H9 (cell line): ENCODE measurements at regions not wholly inside any gene's neighbourhood (a gene's known extent, or its start where the extent isn't known, plus 50 kb on each side); places are given as distances from the start of the nearest gene placed in this dataset.
"Not testable (repeated sequence)": the region's sequence is repeated elsewhere in the genome, so short reads cannot be mapped to it uniquely, and the experiment has no call there.

ENCODE experiments used
- DNase-seq: peaks from one replicate; pipeline ENCODE4 v3.0.0-alpha.2; 2017
- H2AFZ ChIP-seq: one replicate; pipeline ENCODE4 v1.6.1; 2013; ENCODE audit warnings: mild to moderate bottlenecking, low read length, control low read depth, moderate library complexity
- H2AK5ac ChIP-seq: 2 replicates; pipeline ENCODE4 v1.6.1; 2013; ENCODE audit warnings: low read length, control low read depth, mixed read lengths; ENCODE audit not compliant: insufficient read length
- H2BK120ac ChIP-seq: one replicate; pipeline ENCODE4 v1.6.1; 2013; ENCODE audit warnings: low read depth, mild to moderate bottlenecking, low read length, control low read depth, inconsistent platforms; ENCODE audit not compliant: poor library complexity, severe bottlenecking
- H2BK12ac ChIP-seq: 2 replicates; pipeline ENCODE4 v1.6.1; 2013; ENCODE audit warnings: low read length, control low read depth, mixed read lengths, low read depth; ENCODE audit not compliant: insufficient read length
- H2BK15ac ChIP-seq: 2 replicates; pipeline ENCODE4 v1.6.1; 2013; ENCODE audit warnings: low read depth, low read length, control low read depth
- H2BK20ac ChIP-seq: one replicate; pipeline ENCODE4 v1.6.1; 2013; ENCODE audit warnings: low read depth, mild to moderate bottlenecking, low read length, control low read depth, inconsistent platforms; ENCODE audit not compliant: poor library complexity, severe bottlenecking
- H2BK5ac ChIP-seq: 2 replicates; pipeline ENCODE4 v1.6.1; 2013; ENCODE audit warnings: low read length, control low read depth, mixed read lengths; ENCODE audit not compliant: insufficient read length
- H3K14ac ChIP-seq: 2 replicates; pipeline ENCODE4 v1.6.1; 2013; ENCODE audit warnings: low read length, control low read depth; ENCODE audit not compliant: insufficient read depth
- H3K18ac ChIP-seq: 2 replicates; pipeline ENCODE4 v1.6.1; 2013; ENCODE audit warnings: low read depth, mild to moderate bottlenecking, mixed read lengths, low read length, control low read depth; ENCODE audit not compliant: insufficient read length
- H3K23ac ChIP-seq: 2 replicates; pipeline ENCODE4 v1.6.1; 2013; ENCODE audit warnings: low read length, control low read depth, mixed read lengths, low read depth; ENCODE audit not compliant: insufficient read length
- H3K23me2 ChIP-seq: 2 replicates; pipeline ENCODE4 v1.6.1; 2013; ENCODE audit warnings: low read depth, mild to moderate bottlenecking, mixed read lengths, low read length, control low read depth; ENCODE audit not compliant: insufficient read length, poor library complexity, severe bottlenecking
- H3K27ac ChIP-seq: 2 replicates; pipeline ENCODE4 v1.5.1; 2013; ENCODE audit warnings: low read length, control low read depth, mixed read lengths, low read depth; ENCODE audit not compliant: insufficient read length
- H3K27me3 ChIP-seq: 2 replicates; pipeline ENCODE4 v1.6.1; 2013; ENCODE audit warnings: low read length, control low read depth, inconsistent platforms; ENCODE audit not compliant: insufficient read depth
- H3K4ac ChIP-seq: 2 replicates; pipeline ENCODE4 v1.6.1; 2013; ENCODE audit warnings: low read depth, mild to moderate bottlenecking, control low read depth, inconsistent platforms, low read length, moderate library complexity
- H3K4me1 ChIP-seq: 2 replicates; pipeline ENCODE4 v1.6.1; 2013; ENCODE audit warnings: low read length, control low read depth, inconsistent platforms; ENCODE audit not compliant: insufficient read depth
- H3K4me2 ChIP-seq: 2 replicates; pipeline ENCODE4 v1.6.1; 2013; ENCODE audit warnings: low read length, control low read depth, mixed read lengths; ENCODE audit not compliant: insufficient read length, insufficient read depth
- H3K56ac ChIP-seq: 2 replicates; pipeline ENCODE4 v1.6.1; 2013; ENCODE audit warnings: low read depth, mild to moderate bottlenecking, mixed read lengths, low read length, control low read depth; ENCODE audit not compliant: insufficient read length
- H3K79me1 ChIP-seq: 2 replicates; pipeline ENCODE4 v1.6.1; 2013; ENCODE audit warnings: low read depth, mild to moderate bottlenecking, moderate library complexity, low read length, control low read depth, inconsistent platforms; ENCODE audit not compliant: insufficient read depth, poor library complexity, severe bottlenecking
- H3K79me2 ChIP-seq: 2 replicates; pipeline ENCODE4 v1.6.1; 2013; ENCODE audit warnings: low read length, control low read depth, inconsistent platforms; ENCODE audit not compliant: insufficient read depth
- H3K9ac ChIP-seq: 2 replicates; pipeline ENCODE4 v1.6.1; 2013; ENCODE audit warnings: low read length, control low read depth, mixed read lengths; ENCODE audit not compliant: insufficient read length; ENCODE audit errors: extremely low read depth
- H3K9me3 ChIP-seq: one replicate; pipeline ENCODE4 v1.6.1; 2013; ENCODE audit warnings: low read depth, low read length, inconsistent platforms; ENCODE audit not compliant: control insufficient read depth
- H3T11ph ChIP-seq: one replicate; pipeline ENCODE4 v1.6.1; 2013; ENCODE audit warnings: mild to moderate bottlenecking, low read length, control low read depth, inconsistent platforms
- H4K20me1 ChIP-seq: one replicate; pipeline ENCODE4 v1.6.1; 2013; ENCODE audit not compliant: control insufficient read depth, insufficient read length, insufficient read depth
- H4K5ac ChIP-seq: 2 replicates; pipeline ENCODE4 v1.6.1; 2013; ENCODE audit warnings: low read depth, mild to moderate bottlenecking, mixed read lengths, low read length, control low read depth; ENCODE audit not compliant: insufficient read length
- H4K8ac ChIP-seq: replicated peaks from 2 replicates; pipeline ENCODE4 v1.6.1; 2013; ENCODE audit warnings: low read length, control low read depth, mixed read lengths, low read depth; ENCODE audit not compliant: insufficient read length
- H4K91ac ChIP-seq: 2 replicates; pipeline ENCODE4 v1.6.1; 2013; ENCODE audit warnings: low read depth, mild to moderate bottlenecking, moderate library complexity, mixed read lengths, low read length, control low read depth; ENCODE audit not compliant: insufficient read length
- H3K27ac Mint-ChIP-seq, 3 experiments: 2 replicates in 2 of 3; 3 replicates in 1 of 3; pipeline ENCODE4 v1.8.0; 2020 to 2021; ENCODE audit warnings: mixed read lengths in 3 of 3, mild to moderate bottlenecking in 1 of 3, moderate library complexity in 1 of 3
- H3K27me3 Mint-ChIP-seq: 2 replicates; pipeline ENCODE4 v1.8.0; 2021; ENCODE audit warnings: low read depth, mild to moderate bottlenecking, moderate library complexity, mixed read lengths
- H3K36me3 Mint-ChIP-seq, 3 experiments: 2 replicates in 2 of 3; 3 replicates in 1 of 3; pipeline ENCODE4 v1.8.0; 2020 to 2021; ENCODE audit warnings: low read depth in 3 of 3, mixed read lengths in 3 of 3; ENCODE audit not compliant: insufficient read depth in 1 of 3
- H3K4me1 Mint-ChIP-seq, 2 experiments: 2 replicates each; pipeline ENCODE4 v1.8.0; 2020; ENCODE audit warnings: mixed read lengths in 2 of 2
- H3K4me3 Mint-ChIP-seq, 2 experiments: 2 replicates in 1 of 2; 3 replicates in 1 of 2; pipeline ENCODE4 v1.8.0; 2020 to 2021; ENCODE audit warnings: mild to moderate bottlenecking in 2 of 2, mixed read lengths in 2 of 2, moderate library complexity in 1 of 2
- H3K9me3 Mint-ChIP-seq, 2 experiments: 2 replicates in 1 of 2; 3 replicates in 1 of 2; pipeline ENCODE4 v1.8.0; 2020; ENCODE audit warnings: mild to moderate bottlenecking in 2 of 2, mixed read lengths in 2 of 2, moderate library complexity in 1 of 2
- WGBS: extraction: QIAGEN DNeasy Blood & Tissue Kit; methylation state at CpG from one replicate; pipeline ENCODE4 v1.1.7; 2013; ENCODE audit warnings: missing lambda C conversion rate, low lambda C conversion rate, mixed read lengths; ENCODE audit not compliant: insufficient read length; ENCODE audit errors: extremely low coverage; 5-methylcytosine and 5-hydroxymethylcytosine counted together
- TF ChIP-seq, protein P1 (sequence below): fragments of 200-600 bp; sonication (generic); conservative IDR thresholded peaks from 3 replicates; pipeline ENCODE4 v1.8.0; 2021; ENCODE audit warnings: antibody characterized with exemption, mild to moderate bottlenecking

DNA sequence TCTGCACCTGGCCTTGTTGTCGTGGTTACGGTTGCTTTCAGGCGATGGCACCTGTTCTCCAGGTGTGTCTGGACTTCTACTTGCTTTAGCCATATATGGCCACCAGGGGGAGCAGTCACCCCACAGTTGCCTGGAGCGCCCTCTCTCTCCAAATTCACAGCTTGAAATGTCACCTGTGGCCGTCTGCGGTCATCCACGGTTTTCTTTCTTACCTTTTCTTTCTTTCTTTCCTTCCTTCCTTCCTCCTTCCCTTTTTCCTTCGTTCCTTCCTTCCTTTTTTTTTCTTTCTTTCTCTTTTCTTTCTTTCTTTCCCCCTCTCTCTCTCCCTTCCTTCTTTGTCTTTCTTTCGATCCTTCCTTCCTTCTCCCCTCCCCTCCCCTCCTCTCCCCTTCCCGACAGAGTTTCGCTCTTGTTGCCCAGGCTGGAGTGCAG lies 150.5 kb upstream of the VKORC1L1 start:
- no peaks in the 10 kb centered on the region for H3K27me3 ChIP-seq
- no peak overlapping the region for H3K18ac ChIP-seq
- TF ChIP-seq, protein P1, sequence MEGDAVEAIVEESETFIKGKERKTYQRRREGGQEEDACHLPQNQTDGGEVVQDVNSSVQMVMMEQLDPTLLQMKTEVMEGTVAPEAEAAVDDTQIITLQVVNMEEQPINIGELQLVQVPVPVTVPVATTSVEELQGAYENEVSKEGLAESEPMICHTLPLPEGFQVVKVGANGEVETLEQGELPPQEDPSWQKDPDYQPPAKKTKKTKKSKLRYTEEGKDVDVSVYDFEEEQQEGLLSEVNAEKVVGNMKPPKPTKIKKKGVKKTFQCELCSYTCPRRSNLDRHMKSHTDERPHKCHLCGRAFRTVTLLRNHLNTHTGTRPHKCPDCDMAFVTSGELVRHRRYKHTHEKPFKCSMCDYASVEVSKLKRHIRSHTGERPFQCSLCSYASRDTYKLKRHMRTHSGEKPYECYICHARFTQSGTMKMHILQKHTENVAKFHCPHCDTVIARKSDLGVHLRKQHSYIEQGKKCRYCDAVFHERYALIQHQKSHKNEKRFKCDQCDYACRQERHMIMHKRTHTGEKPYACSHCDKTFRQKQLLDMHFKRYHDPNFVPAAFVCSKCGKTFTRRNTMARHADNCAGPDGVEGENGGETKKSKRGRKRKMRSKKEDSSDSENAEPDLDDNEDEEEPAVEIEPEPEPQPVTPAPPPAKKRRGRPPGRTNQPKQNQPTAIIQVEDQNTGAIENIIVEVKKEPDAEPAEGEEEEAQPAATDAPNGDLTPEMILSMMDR, result peak; percentile 91
- WGBS, result no CpG with 5 or more reads among the region's 11 CpGs
- H3K4ac ChIP-seq, result no peak overlapping the region
- DNase-seq, result peak; percentile 80
- no peaks in the 10 kb centered on the region for H3K79me2 ChIP-seq
- no peaks in the 10 kb centered on the region for H3K9me3 ChIP-seq
- no peak overlapping the region for H3K23ac ChIP-seq
- H3K4me1 ChIP-seq, result no peaks in the 10 kb centered on the region
- H3K9ac ChIP-seq, result no peak overlapping the region
- Mint-ChIP-seq H3K27me3 (no peaks in the 10 kb centered on the region), H3K27ac (0 out of 7 replicates have a peak overlapping the region, but pooled peaks of 1 of the 3 experiments have one; percentile 49), H3K4me1 (no peaks in the 10 kb centered on the region; a peak in 1 of 4 replicates), H3K36me3 (peaks cover 6 to 18% (median 10%) of the 10 kb centered on the region in 3 experiments; a peak in 6 of 7 replicates), H3K4me3 (no peak overlapping the region), H3K9me3 (peaks cover 0 to 4% of the 10 kb centered on the region in 2 experiments; a peak in 1 of 5 replicates)
- no peaks in the 10 kb centered on the region for H3K79me1 ChIP-seq
- no peak overlapping the region for H3K56ac ChIP-seq
- H2BK120ac ChIP-seq, result no peak overlapping the region
- no peaks in the 10 kb centered on the region for H4K20me1 ChIP-seq
- no peak overlapping the region for H3K4me2 ChIP-seq
- no peak overlapping the region for H4K8ac ChIP-seq
- no peak overlapping the region for H2AFZ ChIP-seq
- H4K5ac ChIP-seq, result no peak overlapping the region
- H3K27ac ChIP-seq, result no peak overlapping the region
- no peak overlapping the region for H2BK12ac ChIP-seq
- no peak overlapping the region for H2BK15ac ChIP-seq
- no peak overlapping the region for H4K91ac ChIP-seq
- no peak overlapping the region for H2BK5ac ChIP-seq
- H3K23me2 ChIP-seq, result no peaks in the 10 kb centered on the region
- no peak overlapping the region for H2BK20ac ChIP-seq
- H2AK5ac ChIP-seq, result no peak overlapping the region
- no peak overlapping the region for H3T11ph ChIP-seq
- no peak overlapping the region for H3K14ac ChIP-seq

DNA sequence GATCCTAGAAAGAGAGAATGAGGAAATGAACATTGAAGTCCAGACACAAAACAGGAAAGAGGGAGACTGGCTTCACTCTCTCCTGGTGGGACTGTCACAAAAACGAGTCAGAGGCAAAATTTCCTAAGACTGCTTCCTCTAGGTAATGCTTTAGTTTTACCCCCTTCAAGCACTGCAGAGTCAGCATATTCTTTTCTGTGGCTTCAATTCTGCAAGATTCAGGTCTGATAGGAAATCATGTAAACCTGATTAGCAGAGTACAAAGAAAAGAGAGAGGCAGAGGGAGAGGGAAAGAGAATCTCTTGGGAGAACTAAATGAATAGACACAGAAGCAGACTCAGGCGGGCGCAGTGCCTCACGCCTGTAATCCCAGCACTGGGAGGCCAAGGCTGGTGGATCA lies 145.7 kb upstream of the VKORC1L1 start:
- H3K9me3 ChIP-seq, result not testable (repeated sequence)

More for the DNA sequence above, 145.7 kb upstream of the VKORC1L1 start:
- not testable (repeated sequence) for DNase-seq, H3K23ac ChIP-seq, H2BK12ac ChIP-seq, H3K79me1 ChIP-seq, H3K9ac ChIP-seq, H2AK5ac ChIP-seq, H3K4me2 ChIP-seq, H3K27me3 Mint-ChIP-seq, H3K4ac ChIP-seq, H3K56ac ChIP-seq, H4K5ac ChIP-seq, H3T11ph ChIP-seq, H3K14ac ChIP-seq, H3K27ac Mint-ChIP-seq, H3K9me3 Mint-ChIP-seq, H3K27me3 ChIP-seq, H4K91ac ChIP-seq, H3K4me1 ChIP-seq, H3K27ac ChIP-seq, H4K20me1 ChIP-seq, H2BK20ac ChIP-seq, H2BK120ac ChIP-seq, H3K23me2 ChIP-seq, H3K18ac ChIP-seq, H4K8ac ChIP-seq, H3K79me2 ChIP-seq, H2BK5ac ChIP-seq, H3K4me3 Mint-ChIP-seq, H2BK15ac ChIP-seq, H2AFZ ChIP-seq, H3K4me1 Mint-ChIP-seq
- peaks cover 3 to 15% (median 7%) of the 10 kb centered on the region in 3 experiments; a peak in 5 of 7 replicates for H3K36me3 Mint-ChIP-seq
- no CpG with 5 or more reads among the region's 4 CpGs for WGBS
